ENCODE measurements at regions not wholly inside any gene's neighbourhood (a gene's known extent, or its start where the extent isn't known, plus 50 kb on each side); places are given as distances from the start of the nearest gene placed in this dataset.

DNA sequence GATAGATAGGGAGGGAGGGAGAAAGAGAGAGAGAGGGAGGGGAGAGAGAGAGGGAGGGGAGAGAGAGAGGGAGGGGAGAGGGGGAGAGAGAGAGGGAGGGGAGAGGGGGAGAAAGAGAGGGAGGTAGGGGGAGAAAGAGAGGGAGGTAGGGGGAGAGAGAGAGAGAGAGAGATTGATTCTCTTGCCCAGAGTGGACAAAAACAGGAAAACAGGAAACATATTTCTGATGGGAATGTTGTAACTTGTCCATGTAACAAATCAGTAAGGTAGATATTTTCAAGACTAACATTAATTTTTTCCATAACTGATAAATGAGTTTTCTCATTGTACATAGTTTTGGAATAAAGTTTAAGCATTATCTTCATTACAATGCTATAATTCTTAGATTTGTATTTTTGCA, 811.7 kb upstream of the GRAMD2B start:
- Histone ChIP-seq H4K91ac (ENCODE audit: low read depth, low read length) (no peak overlapping the region), H2AFZ (ENCODE audit: insufficient read depth, low read length, poor library complexity) (no peak overlapping the region), H3K27me3 (ENCODE audit: insufficient read depth, low read length) (no peaks in the 10 kb centered on the region), H3K79me2 (ENCODE audit: control insufficient read depth, insufficient read depth, low read length, poor library complexity) (no peaks in the 10 kb centered on the region), H2BK5ac (ENCODE audit: low read depth, low read length, poor library complexity) (no peak overlapping the region), H3K4me3 (ENCODE audit: low read depth, low read length) (no peak overlapping the region), H3K18ac (ENCODE audit: low read length) (no peak overlapping the region), H3K36me3 (ENCODE audit: control insufficient read depth in 1 of 2, insufficient read depth in 2 of 2, low read length in 2 of 2) (no peaks in the 10 kb centered on the region), H3K79me1 (ENCODE audit: low read length) (no peaks in the 10 kb centered on the region), H3K9ac (ENCODE audit: low read length) (no peak overlapping the region), H4K8ac (ENCODE audit: low read depth, low read length) (no peak overlapping the region), H3K4ac (ENCODE audit: low read depth, low read length) (no peak overlapping the region), H2AK5ac (ENCODE audit: low read length) (no peak overlapping the region), H2BK120ac (ENCODE audit: insufficient read depth, low read length, poor library complexity) (no peak overlapping the region), H4K12ac (ENCODE audit: low read depth, low read length) (no peak overlapping the region), H3K23ac (ENCODE audit: low read length) (no peak overlapping the region), H3K4me1 (ENCODE audit: control insufficient read depth in 1 of 2, insufficient read depth in 2 of 2, low read length in 2 of 2) (no peaks in the 10 kb centered on the region), H3K9me3 (ENCODE audit: insufficient read depth, low read depth, low read length) (no peaks in the 10 kb centered on the region), H3K27ac (ENCODE audit: low read depth, low read length) (no peak overlapping the region), H2BK12ac (ENCODE audit: low read length) (no peak overlapping the region), H3K4me2 (ENCODE audit: low read length) (no peak overlapping the region), H3K14ac (ENCODE audit: low read length) (no peak overlapping the region)
- DNase-seq, result no peak

DNA sequence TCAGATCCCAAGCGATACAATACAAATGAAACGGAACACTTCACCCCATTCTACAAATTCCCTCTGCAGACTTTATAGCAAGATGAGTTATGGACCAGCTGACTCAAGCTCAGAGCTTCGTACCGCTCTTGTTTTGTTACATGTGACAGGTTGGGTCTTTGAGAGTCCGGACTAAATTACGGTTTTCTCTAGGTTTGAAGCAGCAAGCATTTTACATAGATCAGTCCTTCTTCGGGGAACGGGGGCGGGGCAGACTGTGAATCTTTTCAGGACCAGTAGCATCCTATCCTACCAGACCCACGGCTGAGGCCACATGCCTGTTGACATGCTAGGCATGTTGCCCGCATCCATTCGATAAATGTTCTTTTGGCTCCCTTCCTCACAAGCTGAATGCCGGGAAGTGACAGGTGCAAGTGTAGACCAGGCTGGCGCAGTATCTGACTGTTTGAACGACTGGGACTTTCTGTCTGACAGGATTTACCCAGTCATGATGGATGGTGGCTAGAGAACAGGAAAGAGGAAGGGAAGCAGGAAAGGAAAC, 811.0 kb upstream of the GRAMD2B start:
- Histone ChIP-seq H4K8ac (ENCODE audit: low read depth, low read length) (no peak overlapping the region), H3K36me3 (ENCODE audit: control insufficient read depth in 1 of 2, insufficient read depth in 2 of 2, low read length in 2 of 2) (no peaks in the 10 kb centered on the region), H3K14ac (ENCODE audit: low read length) (no peak overlapping the region), H3K27ac (ENCODE audit: low read depth, low read length) (no peak overlapping the region), H3K27me3 (ENCODE audit: insufficient read depth, low read length) (no peaks in the 10 kb centered on the region), H3K79me1 (ENCODE audit: low read length) (no peaks in the 10 kb centered on the region), H3K4me2 (ENCODE audit: low read length) (no peak overlapping the region), H2BK5ac (ENCODE audit: low read depth, low read length, poor library complexity) (no peak overlapping the region), H2AFZ (ENCODE audit: insufficient read depth, low read length, poor library complexity) (no peak overlapping the region), H3K4me3 (ENCODE audit: low read depth, low read length) (no peak overlapping the region), H3K4ac (ENCODE audit: low read depth, low read length) (no peak overlapping the region), H3K18ac (ENCODE audit: low read length) (no peak overlapping the region), H4K12ac (ENCODE audit: low read depth, low read length) (no peak overlapping the region), H4K91ac (ENCODE audit: low read depth, low read length) (no peak overlapping the region), H3K9ac (ENCODE audit: low read length) (no peak overlapping the region), H2AK5ac (ENCODE audit: low read length) (no peak overlapping the region), H3K9me3 (ENCODE audit: insufficient read depth, low read depth, low read length) (no peaks in the 10 kb centered on the region), H3K23ac (ENCODE audit: low read length) (no peak overlapping the region), H3K79me2 (ENCODE audit: control insufficient read depth, insufficient read depth, low read length, poor library complexity) (no peaks in the 10 kb centered on the region), H2BK120ac (ENCODE audit: insufficient read depth, low read length, poor library complexity) (no peak overlapping the region), H3K4me1 (ENCODE audit: control insufficient read depth in 1 of 2, insufficient read depth in 2 of 2, low read length in 2 of 2) (no peaks in the 10 kb centered on the region), H2BK12ac (ENCODE audit: low read length) (no peak overlapping the region)
- no CpG with 5 or more reads among the region's 15 CpGs for WGBS (ENCODE audit: extremely low coverage, insufficient coverage, insufficient read length)
- peak in 1 of 2 donors; percentile 15 for DNase-seq

DNA sequence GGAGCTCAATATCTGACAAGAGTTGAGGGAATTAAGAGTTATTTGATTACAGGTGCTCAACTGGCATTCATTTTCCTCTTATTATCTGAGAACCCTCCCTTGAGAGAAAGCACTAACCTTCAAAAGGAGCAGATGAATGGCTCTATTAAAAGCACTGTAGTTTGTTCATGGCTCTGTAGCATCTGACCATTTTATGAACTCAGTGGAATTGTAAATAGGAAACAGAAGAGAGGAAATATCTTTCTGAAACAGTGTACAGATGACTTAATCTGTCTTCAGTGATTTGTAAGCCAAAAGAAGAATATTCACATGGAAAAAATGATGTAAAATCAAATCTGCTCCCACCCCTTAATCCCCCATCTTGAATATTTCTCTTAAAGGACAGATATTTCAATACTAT, 810.4 kb upstream of the GRAMD2B start:
- DNase-seq, result no peak
- H3K23ac ChIP-seq (ENCODE audit: low read length), result no peak overlapping the region
- H2BK5ac ChIP-seq (ENCODE audit: low read depth, low read length, poor library complexity), result no peak overlapping the region
- no peak overlapping the region for H4K12ac ChIP-seq (ENCODE audit: low read depth, low read length)
- H3K14ac ChIP-seq (ENCODE audit: low read length), result no peak overlapping the region
- H4K8ac ChIP-seq (ENCODE audit: low read depth, low read length), result no peak overlapping the region
- H3K79me2 ChIP-seq (ENCODE audit: control insufficient read depth, insufficient read depth, low read length, poor library complexity), result no peaks in the 10 kb centered on the region
- H2AFZ ChIP-seq (ENCODE audit: insufficient read depth, low read length, poor library complexity), result no peak overlapping the region
- no peak overlapping the region for H4K91ac ChIP-seq (ENCODE audit: low read depth, low read length)
- H3K4me1 ChIP-seq (ENCODE audit: control insufficient read depth in 1 of 2, insufficient read depth in 2 of 2, low read length in 2 of 2), result no peaks in the 10 kb centered on the region
- no peaks in the 10 kb centered on the region for H3K79me1 ChIP-seq (ENCODE audit: low read length)
- H3K4me2 ChIP-seq (ENCODE audit: low read length), result no peak overlapping the region
- H3K36me3 ChIP-seq (ENCODE audit: control insufficient read depth in 1 of 2, insufficient read depth in 2 of 2, low read length in 2 of 2), result no peaks in the 10 kb centered on the region
- no peak overlapping the region for H3K9ac ChIP-seq (ENCODE audit: low read length)
- no peak overlapping the region for H3K18ac ChIP-seq (ENCODE audit: low read length)
- no peaks in the 10 kb centered on the region for H3K9me3 ChIP-seq (ENCODE audit: insufficient read depth, low read depth, low read length)
- H2BK12ac ChIP-seq (ENCODE audit: low read length), result no peak overlapping the region
- no peak overlapping the region for H2AK5ac ChIP-seq (ENCODE audit: low read length)
- no peaks in the 10 kb centered on the region for H3K27me3 ChIP-seq (ENCODE audit: insufficient read depth, low read length)
- H3K4me3 ChIP-seq (ENCODE audit: low read depth, low read length), result no peak overlapping the region
- H3K27ac ChIP-seq (ENCODE audit: low read depth, low read length), result no peak overlapping the region
- H3K4ac ChIP-seq (ENCODE audit: low read depth, low read length), result no peak overlapping the region
- no peak overlapping the region for H2BK120ac ChIP-seq (ENCODE audit: insufficient read depth, low read length, poor library complexity)

DNA sequence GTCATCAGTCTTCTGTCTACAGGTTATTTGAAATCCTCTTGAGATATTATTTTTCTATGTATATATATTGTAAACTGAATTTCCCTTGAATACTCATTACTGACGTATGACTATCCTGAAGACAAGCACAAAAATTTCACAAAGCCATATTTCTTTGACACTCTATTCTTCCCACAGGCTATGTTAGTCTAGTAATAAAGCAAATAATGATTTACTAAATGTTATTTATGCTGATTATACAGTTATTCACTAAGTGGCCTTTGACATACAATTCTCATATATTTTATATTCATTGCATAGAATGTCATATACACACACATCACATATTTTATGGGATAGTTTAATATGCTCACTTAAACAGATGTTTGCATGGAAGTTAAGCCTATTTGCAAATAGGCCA, 793.0 kb upstream of the GRAMD2B start:
- no CpG with 5 or more reads among the region's 1 CpG for WGBS (ENCODE audit: extremely low coverage, insufficient coverage, insufficient read length)
- Histone ChIP-seq H3K4me2 (ENCODE audit: low read length) (no peak overlapping the region), H3K18ac (ENCODE audit: low read length) (no peak overlapping the region), H2AK5ac (ENCODE audit: low read length) (no peak overlapping the region), H3K79me2 (ENCODE audit: control insufficient read depth, insufficient read depth, low read length, poor library complexity) (no peaks in the 10 kb centered on the region), H3K27me3 (ENCODE audit: insufficient read depth, low read length) (no peaks in the 10 kb centered on the region), H4K91ac (ENCODE audit: low read depth, low read length) (no peak overlapping the region), H2BK12ac (ENCODE audit: low read length) (no peak overlapping the region), H4K8ac (ENCODE audit: low read depth, low read length) (no peak overlapping the region), H3K4ac (ENCODE audit: low read depth, low read length) (no peak overlapping the region), H3K27ac (ENCODE audit: low read depth, low read length) (no peak overlapping the region), H3K4me3 (ENCODE audit: low read depth, low read length) (no peak overlapping the region), H4K12ac (ENCODE audit: low read depth, low read length) (no peak overlapping the region), H2BK120ac (ENCODE audit: insufficient read depth, low read length, poor library complexity) (no peak overlapping the region), H3K36me3 (ENCODE audit: control insufficient read depth in 1 of 2, insufficient read depth in 2 of 2, low read length in 2 of 2) (no peaks in the 10 kb centered on the region), H3K14ac (ENCODE audit: low read length) (no peak overlapping the region), H2AFZ (ENCODE audit: insufficient read depth, low read length, poor library complexity) (no peak overlapping the region), H3K23ac (ENCODE audit: low read length) (no peak overlapping the region), H3K79me1 (ENCODE audit: low read length) (no peaks in the 10 kb centered on the region), H3K9ac (ENCODE audit: low read length) (no peak overlapping the region), H3K9me3 (ENCODE audit: insufficient read depth, low read depth, low read length) (no peaks in the 10 kb centered on the region), H2BK5ac (ENCODE audit: low read depth, low read length, poor library complexity) (no peak overlapping the region), H3K4me1 (ENCODE audit: control insufficient read depth in 1 of 2, insufficient read depth in 2 of 2, low read length in 2 of 2) (no peaks in the 10 kb centered on the region)
- no peak for DNase-seq
